ENCODE measurements at regions not wholly inside any gene's neighbourhood (a gene's known extent, or its start where the extent isn't known, plus 50 kb on each side); places are given as distances from the start of the nearest gene placed in this dataset.

DNA sequence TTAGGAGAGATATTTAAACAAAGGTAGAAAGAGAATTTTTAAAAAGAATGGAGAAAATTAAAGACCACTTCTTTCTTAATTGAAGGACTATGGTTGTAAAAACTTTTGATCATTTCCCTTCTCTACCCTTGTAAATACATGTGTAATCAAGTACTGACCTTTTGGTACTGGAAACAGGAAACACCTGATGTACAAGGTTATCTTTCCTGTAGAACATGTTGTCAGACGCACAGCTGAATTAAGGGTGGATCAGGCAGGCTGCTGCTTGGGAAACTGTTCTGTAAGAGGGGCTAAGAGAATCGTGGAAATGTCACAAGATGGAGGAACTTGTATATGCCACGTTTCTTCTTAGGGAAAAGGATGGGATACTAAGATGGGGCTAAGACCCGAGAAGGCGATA, 341.6 kb downstream of the ZNF608 start:
- TF ChIP-seq PML (IDR thresholded peaks at IDR 0.05; ENCODE audit: low read length) (no peak), CREM (IDR thresholded peaks at IDR 0.05; ENCODE audit: low read depth) (no peak), KLF1 (tag; IDR thresholded peaks at IDR 0.05) (no peak), POLR2A (conservative IDR thresholded peaks at IDR 0.05) (no peak), BRF1 (IDR thresholded peaks at IDR 0.05; ENCODE audit: borderline replicate concordance, extremely low read depth, insufficient read length) (no peak), ZNF436 (CRISPR knock-in tag; IDR thresholded peaks at IDR 0.05) (no peak), ZNF584 (CRISPR knock-in tag; IDR thresholded peaks at IDR 0.05; ENCODE audit: low read depth) (no peak), IRF2 (CRISPR knock-in tag; IDR thresholded peaks at IDR 0.05) (no peak), CREB1 (IDR thresholded peaks at IDR 0.05) (no peak), CREB1 (CRISPR knock-in tag; IDR thresholded peaks at IDR 0.05) (no peak), POLR2AphosphoS5 (IDR thresholded peaks at IDR 0.05; ENCODE audit: control insufficient read depth, insufficient read depth, low read depth, low read length) (no peak)
- TF ChIP-seq, protein P1, sequence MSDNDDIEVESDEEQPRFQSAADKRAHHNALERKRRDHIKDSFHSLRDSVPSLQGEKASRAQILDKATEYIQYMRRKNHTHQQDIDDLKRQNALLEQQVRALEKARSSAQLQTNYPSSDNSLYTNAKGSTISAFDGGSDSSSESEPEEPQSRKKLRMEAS (CRISPR knock-in tag; IDR thresholded peaks at IDR 0.05) = no peak
- TF ChIP-seq, protein P2, sequence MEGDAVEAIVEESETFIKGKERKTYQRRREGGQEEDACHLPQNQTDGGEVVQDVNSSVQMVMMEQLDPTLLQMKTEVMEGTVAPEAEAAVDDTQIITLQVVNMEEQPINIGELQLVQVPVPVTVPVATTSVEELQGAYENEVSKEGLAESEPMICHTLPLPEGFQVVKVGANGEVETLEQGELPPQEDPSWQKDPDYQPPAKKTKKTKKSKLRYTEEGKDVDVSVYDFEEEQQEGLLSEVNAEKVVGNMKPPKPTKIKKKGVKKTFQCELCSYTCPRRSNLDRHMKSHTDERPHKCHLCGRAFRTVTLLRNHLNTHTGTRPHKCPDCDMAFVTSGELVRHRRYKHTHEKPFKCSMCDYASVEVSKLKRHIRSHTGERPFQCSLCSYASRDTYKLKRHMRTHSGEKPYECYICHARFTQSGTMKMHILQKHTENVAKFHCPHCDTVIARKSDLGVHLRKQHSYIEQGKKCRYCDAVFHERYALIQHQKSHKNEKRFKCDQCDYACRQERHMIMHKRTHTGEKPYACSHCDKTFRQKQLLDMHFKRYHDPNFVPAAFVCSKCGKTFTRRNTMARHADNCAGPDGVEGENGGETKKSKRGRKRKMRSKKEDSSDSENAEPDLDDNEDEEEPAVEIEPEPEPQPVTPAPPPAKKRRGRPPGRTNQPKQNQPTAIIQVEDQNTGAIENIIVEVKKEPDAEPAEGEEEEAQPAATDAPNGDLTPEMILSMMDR (IDR thresholded peaks at IDR 0.05 in 2 of 3, conservative IDR thresholded peaks at IDR 0.05 in 1 of 3; ENCODE audit: insufficient read depth in 2 of 3, low read depth in 1 of 3, low read length in 3 of 3) = no peak
- TF ChIP-seq, protein P3, sequence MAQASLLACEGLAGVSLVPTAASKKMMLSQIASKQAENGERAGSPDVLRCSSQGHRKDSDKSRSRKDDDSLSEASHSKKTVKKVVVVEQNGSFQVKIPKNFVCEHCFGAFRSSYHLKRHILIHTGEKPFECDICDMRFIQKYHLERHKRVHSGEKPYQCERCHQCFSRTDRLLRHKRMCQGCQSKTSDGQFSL (CRISPR knock-in tag; IDR thresholded peaks at IDR 0.05) = no peak
- TF ChIP-seq, protein P3 (tag; IDR thresholded peaks at IDR 0.05) = no peak

Data from K562 (cell line).